HG03378 (cell line): ENCODE measurements at regions not wholly inside any gene's neighbourhood (a gene's known extent, or its start where the extent isn't known, plus 50 kb on each side); places are given as distances from the start of the nearest gene placed in this dataset.
"Not testable (repeated sequence)": the region's sequence is repeated elsewhere in the genome, so short reads cannot be mapped to it uniquely, and the experiment has no call there.

Experiments
- ATAC-seq: cut with Tn5 transposase; IDR thresholded peaks from one replicate; pipeline ENCODE4 v1.9.1; 2021; ENCODE audit warnings: mild to moderate bottlenecking, moderate library complexity; ENCODE audit not compliant: unreplicated experiment

- not testable (repeated sequence) for ATAC-seq
Observed at GRCh38 chr3:17812328-17812727, 69.9 kb upstream of the TBC1D5 start.

GRCh38 chr3:17811646-17812045, 69.2 kb upstream of the TBC1D5 start:
- ATAC-seq = no peak

- ATAC-seq = no peak
Observed at GRCh38 chr3:17810759-17811158, 68.3 kb upstream of the TBC1D5 start.

GRCh38 chr3:17808994-17809393, 66.6 kb upstream of the TBC1D5 start:
- ATAC-seq = no peak

GRCh38 chr3:17806876-17807275, 64.4 kb upstream of the TBC1D5 start:
- no peak for ATAC-seq

GRCh38 chr3:17806201-17806600, 63.8 kb upstream of the TBC1D5 start:
- ATAC-seq = no peak

- no peak for ATAC-seq
Observed at GRCh38 chr3:17805461-17805940, 63.1 kb upstream of the TBC1D5 start.

- peak; percentile 82 for ATAC-seq
Observed at GRCh38 chr3:17802950-17803349, 60.5 kb upstream of the TBC1D5 start.

GRCh38 chr3:17801131-17801530, 58.7 kb upstream of the TBC1D5 start:
- no peak for ATAC-seq

GRCh38 chr3:17800232-17800631, 57.8 kb upstream of the TBC1D5 start:
- ATAC-seq = no peak

GRCh38 chr3:17799312-17799711, 56.9 kb upstream of the TBC1D5 start:
- ATAC-seq = no peak

GRCh38 chr3:17798000-17798399, 55.6 kb upstream of the TBC1D5 start:
- no peak for ATAC-seq

- no peak for ATAC-seq
Observed at GRCh38 chr3:17795711-17796110, 53.3 kb upstream of the TBC1D5 start.

- ATAC-seq = no peak
Observed at GRCh38 chr3:17795280-17795679, 52.8 kb upstream of the TBC1D5 start.

GRCh38 chr3:17793542-17794195, 51.2 kb upstream of the TBC1D5 start:
- no peak for ATAC-seq
